Omental fat pad (tissue), 3 donors: ENCODE measurements at regions not wholly inside any gene's neighbourhood (a gene's known extent, or its start where the extent isn't known, plus 50 kb on each side); places are given as distances from the start of the nearest gene placed in this dataset.

Experiments used
- ATAC-seq: fragments of 150-250 bp; one replicate; pipeline ENCODE4 v1.9.1; 2016; ENCODE audit warnings: mild to moderate bottlenecking, moderate library complexity; ENCODE audit not compliant: low FRiP score
- DNase-seq: peaks from one replicate; pipeline ENCODE4 v3.0.0-alpha.2; 2019; ENCODE audit warnings: low spot score
- TF ChIP-seq, protein P1 (sequence below), 3 donors: fragments of 450-650 bp; IDR thresholded peaks; one replicate each; pipeline ENCODE4 v1.5.1; 2016 to 2017; ENCODE audit warnings: antibody characterized with exemption in 3 of 3, mild to moderate bottlenecking in 3 of 3, moderate library complexity in 2 of 3

DNA sequence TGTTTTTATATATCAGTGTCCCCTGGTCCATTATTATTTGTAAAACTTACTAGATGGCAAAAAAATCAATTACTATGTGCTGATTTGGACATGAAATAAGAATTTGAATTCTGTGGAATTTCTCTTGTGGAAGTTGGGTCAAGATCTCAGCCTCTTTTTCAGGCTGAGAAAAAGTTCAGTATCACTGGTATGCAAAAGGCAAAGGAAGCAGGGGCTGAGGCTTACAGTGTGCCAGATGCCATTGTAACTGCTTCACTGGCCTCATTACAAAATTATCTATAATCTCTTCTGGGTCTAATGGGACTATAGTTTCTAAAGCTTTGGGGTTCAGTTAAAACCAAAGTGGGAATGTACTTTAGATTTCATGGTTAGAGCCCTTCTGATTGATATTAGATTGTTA lies 125.9 kb upstream of the SLC7A14 start:
- ATAC-seq, result no peak
- TF ChIP-seq, protein P1, sequence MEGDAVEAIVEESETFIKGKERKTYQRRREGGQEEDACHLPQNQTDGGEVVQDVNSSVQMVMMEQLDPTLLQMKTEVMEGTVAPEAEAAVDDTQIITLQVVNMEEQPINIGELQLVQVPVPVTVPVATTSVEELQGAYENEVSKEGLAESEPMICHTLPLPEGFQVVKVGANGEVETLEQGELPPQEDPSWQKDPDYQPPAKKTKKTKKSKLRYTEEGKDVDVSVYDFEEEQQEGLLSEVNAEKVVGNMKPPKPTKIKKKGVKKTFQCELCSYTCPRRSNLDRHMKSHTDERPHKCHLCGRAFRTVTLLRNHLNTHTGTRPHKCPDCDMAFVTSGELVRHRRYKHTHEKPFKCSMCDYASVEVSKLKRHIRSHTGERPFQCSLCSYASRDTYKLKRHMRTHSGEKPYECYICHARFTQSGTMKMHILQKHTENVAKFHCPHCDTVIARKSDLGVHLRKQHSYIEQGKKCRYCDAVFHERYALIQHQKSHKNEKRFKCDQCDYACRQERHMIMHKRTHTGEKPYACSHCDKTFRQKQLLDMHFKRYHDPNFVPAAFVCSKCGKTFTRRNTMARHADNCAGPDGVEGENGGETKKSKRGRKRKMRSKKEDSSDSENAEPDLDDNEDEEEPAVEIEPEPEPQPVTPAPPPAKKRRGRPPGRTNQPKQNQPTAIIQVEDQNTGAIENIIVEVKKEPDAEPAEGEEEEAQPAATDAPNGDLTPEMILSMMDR (IDR thresholded peaks at IDR 0.05), result no peak
- no peak for DNase-seq

DNA sequence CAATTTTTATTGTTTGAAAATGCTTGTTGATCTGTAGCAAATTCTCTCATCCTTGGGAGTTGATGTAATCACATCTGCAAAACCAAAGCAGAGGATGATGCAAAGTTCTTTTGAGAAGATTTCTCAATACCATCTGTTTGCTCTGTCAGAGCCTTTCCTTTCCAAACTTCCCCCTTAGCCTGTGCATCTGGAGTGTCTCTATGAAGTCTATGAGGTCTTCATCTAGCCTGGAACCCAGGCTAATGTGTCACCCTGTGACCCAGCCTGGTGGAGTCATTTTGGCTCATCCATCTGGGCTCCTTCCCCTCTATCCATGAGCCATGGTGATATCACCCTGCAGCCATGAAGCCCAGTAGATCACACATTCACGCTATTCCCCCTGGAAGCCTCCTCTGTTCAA lies 123.2 kb upstream of the SLC7A14 start:
- ATAC-seq (peak; percentile 37), DNase-seq (no peak)
- TF ChIP-seq, protein P1 (IDR thresholded peaks at IDR 0.05), result no peak

DNA sequence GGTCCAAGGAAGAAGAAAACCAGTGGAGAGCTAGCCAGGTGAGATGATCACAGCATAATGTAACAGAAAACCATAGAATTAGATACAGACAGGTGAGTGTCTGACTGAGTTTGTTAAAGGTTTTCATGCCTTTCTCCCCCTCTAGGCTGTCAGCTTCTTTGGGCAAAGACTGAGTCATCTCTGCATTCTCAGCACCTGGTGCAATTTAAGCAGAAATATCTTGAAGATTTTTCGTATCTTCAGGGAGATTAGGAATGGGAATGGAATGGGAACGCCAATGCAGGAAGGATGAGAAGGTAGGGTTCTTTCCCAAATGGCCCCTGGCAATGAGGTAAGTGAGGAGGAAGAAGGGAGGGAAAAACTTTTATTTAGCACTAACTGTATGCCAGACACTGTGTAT lies 122.0 kb upstream of the SLC7A14 start:
- no peak for DNase-seq
- TF ChIP-seq, protein P1 (IDR thresholded peaks at IDR 0.05), result no peak
- ATAC-seq, result no peak

- TF ChIP-seq, protein P1 (IDR thresholded peaks at IDR 0.05), result no peak
- ATAC-seq, result no peak
- DNase-seq, result no peak
Measured at GRCh38 chr3:170705131-170705530, 119.3 kb upstream of the SLC7A14 start.

DNA sequence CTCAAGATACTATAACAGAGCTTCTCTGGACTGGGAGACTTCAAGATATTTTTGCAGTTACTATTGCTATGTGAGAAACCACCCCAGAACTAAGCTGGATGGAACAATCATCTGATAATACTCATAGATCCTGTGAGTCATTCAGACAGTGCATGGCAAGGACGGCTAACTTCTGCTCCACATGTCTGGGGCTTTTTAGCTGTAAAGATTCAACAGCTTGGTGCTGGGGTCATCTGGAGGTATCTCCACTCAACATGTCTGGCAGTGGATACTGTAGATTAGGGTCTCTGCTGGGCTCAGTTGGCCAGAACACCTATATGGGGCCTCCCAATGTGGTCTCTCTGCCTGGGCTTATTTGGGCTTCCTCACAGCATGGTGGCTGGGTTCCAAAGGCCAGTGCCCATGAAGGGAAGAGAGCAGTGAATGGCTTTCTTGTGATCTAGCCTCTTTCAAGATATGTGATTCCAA lies 117.3 kb upstream of the SLC7A14 start:
- DNase-seq (no peak), ATAC-seq (no peak)
- TF ChIP-seq, protein P1 (IDR thresholded peaks at IDR 0.05), result no peak

GRCh38 chr3:170701696-170702678 lies 116.1 kb upstream of the SLC7A14 start:
- ATAC-seq (no peak), DNase-seq (no peak)
- TF ChIP-seq, protein P1 (IDR thresholded peaks at IDR 0.05), result no peak

DNA sequence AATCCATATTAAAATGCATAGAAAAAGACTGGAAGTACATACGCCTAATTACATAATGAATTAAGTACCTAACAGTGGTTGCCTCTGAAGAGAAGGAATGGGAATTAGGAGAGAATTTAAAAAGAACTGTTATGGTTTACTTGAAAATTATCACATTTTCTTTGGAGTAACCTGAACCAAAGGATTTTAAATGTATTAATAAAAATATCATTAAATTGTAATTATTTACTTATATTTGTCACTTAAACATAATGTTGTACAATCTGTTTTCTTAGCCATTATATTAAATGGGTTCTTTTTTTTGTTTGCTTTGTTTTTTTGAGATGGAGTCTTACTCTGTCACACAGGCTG lies 114.2 kb upstream of the SLC7A14 start:
- no peak for DNase-seq
- TF ChIP-seq, protein P1 (IDR thresholded peaks at IDR 0.05), result no peak
- ATAC-seq, result no peak
